Erythroblast (primary cell): ENCODE measurements at regions not wholly inside any gene's neighbourhood (a gene's known extent, or its start where the extent isn't known, plus 50 kb on each side); places are given as distances from the start of the nearest gene placed in this dataset.
"Not testable (repeated sequence)": the region's sequence is repeated elsewhere in the genome, so short reads cannot be mapped to it uniquely, and the experiment has no call there.

Experiments
- DNase-seq, 2 experiments: peaks; one replicate each; lab custom pipeline; 2025; lab: John Stamatoyannopoulos, UW
- GATA1 ChIP-seq: IDR thresholded peaks from 2 replicates; pipeline ENCODE4 v1.6.1; 2011; ENCODE audit warnings: low read depth, mild to moderate bottlenecking, control low read depth, low read length, moderate library complexity
- POLR2A ChIP-seq: IDR thresholded peaks from 2 replicates; pipeline ENCODE4 v1.6.1; 2011; ENCODE audit warnings: mild to moderate bottlenecking, low read length

- peak; percentile 75 to 77 for DNase-seq
- TF ChIP-seq GATA1 (no peak), POLR2A (no peak)
Measured at GRCh38 chr5:157948738-157949410, 89.9 kb upstream of the CLINT1 start.

- TF ChIP-seq POLR2A (no peak), GATA1 (no peak)
- no peak for DNase-seq
Measured at GRCh38 chr5:157947156-157947555, 88.2 kb upstream of the CLINT1 start.

GRCh38 chr5:157945822-157946221 is 86.9 kb upstream of the CLINT1 start:
- DNase-seq = not testable (repeated sequence)

- DNase-seq = no peak
- TF ChIP-seq POLR2A = no peak
- no peak for TF ChIP-seq GATA1
Measured at GRCh38 chr5:157944938-157945337, 86.0 kb upstream of the CLINT1 start.

GRCh38 chr5:157944077-157944633 is 85.2 kb upstream of the CLINT1 start:
- no peak for DNase-seq
- TF ChIP-seq POLR2A (no peak), GATA1 (no peak)

- TF ChIP-seq GATA1 (no peak), POLR2A (no peak)
- no peak for DNase-seq
Measured at GRCh38 chr5:157942595-157942994, 83.7 kb upstream of the CLINT1 start.

GRCh38 chr5:157941616-157942015 is 82.7 kb upstream of the CLINT1 start:
- TF ChIP-seq GATA1 = no peak
- TF ChIP-seq POLR2A = no peak
- DNase-seq = no peak

GRCh38 chr5:157938101-157938500 is 79.2 kb upstream of the CLINT1 start:
- DNase-seq = not testable (repeated sequence)

GRCh38 chr5:157936776-157937501 is 78.0 kb upstream of the CLINT1 start:
- DNase-seq = not testable (repeated sequence)

- no peak for DNase-seq
- TF ChIP-seq POLR2A = no peak
- no peak for TF ChIP-seq GATA1
Measured at GRCh38 chr5:157934600-157934999, 75.7 kb upstream of the CLINT1 start.

- no peak for DNase-seq
- TF ChIP-seq POLR2A (no peak), GATA1 (no peak)
Measured at GRCh38 chr5:157933005-157933404, 74.1 kb upstream of the CLINT1 start.

- TF ChIP-seq POLR2A (no peak), GATA1 (no peak)
- DNase-seq = no peak
Measured at GRCh38 chr5:157930710-157931109, 71.8 kb upstream of the CLINT1 start.

GRCh38 chr5:157926977-157927376 is 68.0 kb upstream of the CLINT1 start:
- no peak for TF ChIP-seq GATA1
- no peak for DNase-seq

GRCh38 chr5:157925786-157926671 is 67.1 kb upstream of the CLINT1 start:
- TF ChIP-seq POLR2A = no peak
- TF ChIP-seq GATA1 = no peak
- peak in 1 of 2 experiments; percentile 6 for DNase-seq
